BJ (cell line): ENCODE measurements at regions not wholly inside any gene's neighbourhood (a gene's known extent, or its start where the extent isn't known, plus 50 kb on each side); places are given as distances from the start of the nearest gene placed in this dataset.

ENCODE experiments used
- CTCF ChIA-PET: fragments of 350-600 bp; formaldehyde crosslinking; extraction: SDS; loops from one replicate; lab custom pipeline; 2021; ENCODE audit warnings: antibody characterized with exemption, inconsistent platforms; lab: Yijun Ruan, JAX
- POLR2A ChIA-PET: fragments of 300-600 bp; sonication (Branson Sonifier 250); formaldehyde crosslinking; extraction: SDS; loops from one replicate; lab custom pipeline; 2021; ENCODE audit warnings: antibody characterized with exemption; lab: Charles Lee
- DNase-seq: peaks from one replicate; pipeline ENCODE4 v3.0.0-alpha.2; 2011; ENCODE audit warnings: low read depth
- H3K27me3 ChIP-seq: 2 replicates; pipeline ENCODE4 v1.6.0; 2011; ENCODE audit warnings: low read length; ENCODE audit not compliant: control insufficient read depth, insufficient read depth
- H3K36me3 ChIP-seq: 2 replicates; pipeline ENCODE4 v1.5.1; 2011; ENCODE audit warnings: low read length; ENCODE audit not compliant: control insufficient read depth, insufficient read depth
- H3K4me3 ChIP-seq: 2 replicates; pipeline ENCODE4 v1.5.1; 2011; ENCODE audit warnings: low read depth, mild to moderate bottlenecking, control low read depth, low read length
- CTCF ChIP-seq: IDR thresholded peaks from 2 replicates; pipeline ENCODE4 v1.5.1; 2011; ENCODE audit warnings: low read depth, mild to moderate bottlenecking, control low read depth, inconsistent platforms, low read length, moderate library complexity; ENCODE audit not compliant: insufficient read depth

- no peak for TF ChIP-seq CTCF
- Histone ChIP-seq H3K27me3 (no peaks in the 10 kb centered on the region), H3K4me3 (no peak overlapping the region), H3K36me3 (no peaks in the 10 kb centered on the region)
- CTCF ChIA-PET, result no interaction called here
- DNase-seq, result no peak
- POLR2A ChIA-PET, result no interaction called here
Observed at GRCh38 chr7:49325571-49325970, 401.2 kb downstream of the CDC14C start.

GRCh38 chr7:49327155-49327554 lies 402.8 kb downstream of the CDC14C start:
- CTCF ChIA-PET, result no interaction called here
- no peaks in the 10 kb centered on the region for H3K27me3 ChIP-seq
- POLR2A ChIA-PET, result no interaction called here
- TF ChIP-seq CTCF, result no peak
- H3K4me3 ChIP-seq, result no peak overlapping the region
- no peaks in the 10 kb centered on the region for H3K36me3 ChIP-seq
- no peak for DNase-seq

GRCh38 chr7:49333180-49333881 lies 409.0 kb downstream of the CDC14C start:
- Histone ChIP-seq H3K36me3 (no peaks in the 10 kb centered on the region), H3K27me3 (no peaks in the 10 kb centered on the region), H3K4me3 (no peak overlapping the region)
- ChIA-PET POLR2A (no interaction called here), CTCF (no interaction called here)
- no peak for DNase-seq
- TF ChIP-seq CTCF, result no peak

GRCh38 chr7:49341849-49342248 lies 417.5 kb downstream of the CDC14C start:
- no peaks in the 10 kb centered on the region for H3K27me3 ChIP-seq
- CTCF ChIA-PET, result interaction anchor here (0.8 kb wide), 1 partner anchor 40 kb away, joined by 3 read pairs; no protein-coding TSS in a partner anchor

GRCh38 chr7:49344556-49344955 lies 420.2 kb downstream of the CDC14C start:
- H3K36me3 ChIP-seq, result no peaks in the 10 kb centered on the region
- DNase-seq, result no peak
- POLR2A ChIA-PET, result no interaction called here
- no peaks in the 10 kb centered on the region for H3K27me3 ChIP-seq
- CTCF ChIA-PET, result no interaction called here
- no peak overlapping the region for H3K4me3 ChIP-seq
- TF ChIP-seq CTCF, result no peak

More at GRCh38 chr7:49341849-49342248, 417.5 kb downstream of the CDC14C start:
- TF ChIP-seq CTCF, result no peak
- H3K36me3 ChIP-seq, result no peaks in the 10 kb centered on the region
- no peak overlapping the region for H3K4me3 ChIP-seq
- no peak for DNase-seq
- POLR2A ChIA-PET, result no interaction called here
